GM12878 (cell line): ENCODE measurements at regions not wholly inside any gene's neighbourhood (a gene's known extent, or its start where the extent isn't known, plus 50 kb on each side); places are given as distances from the start of the nearest gene placed in this dataset.

ENCODE experiments used
- ATF2 ChIP-seq: IDR thresholded peaks from 2 replicates; pipeline ENCODE4 v1.6.1; 2012; ENCODE audit warnings: low read length, inconsistent platforms
- BMI1 ChIP-seq: fragments of 450-650 bp; IDR thresholded peaks from 2 replicates; pipeline ENCODE4 v1.6.1; 2016; ENCODE audit warnings: mild to moderate bottlenecking, moderate library complexity, borderline replicate concordance
- CREB1 ChIP-seq: IDR thresholded peaks from 2 replicates; pipeline ENCODE4 v1.6.1; 2012; ENCODE audit warnings: low read depth, mild to moderate bottlenecking, inconsistent platforms
- FOXK2 ChIP-seq: fragments of 450-650 bp; IDR thresholded peaks from 2 replicates; pipeline ENCODE4 v1.6.1; 2017; ENCODE audit warnings: mild to moderate bottlenecking, moderate library complexity
- FOXM1 ChIP-seq: IDR thresholded peaks from 2 replicates; pipeline ENCODE4 v1.6.1; 2012; ENCODE audit warnings: low read depth, mild to moderate bottlenecking, inconsistent platforms, low read length, moderate library complexity
- GATAD2B ChIP-seq: fragments of 450-650 bp; conservative IDR thresholded peaks from 2 replicates; pipeline ENCODE4 v1.6.1; 2017; ENCODE audit warnings: low read depth, mild to moderate bottlenecking, moderate library complexity
- JUNB ChIP-seq: IDR thresholded peaks from 2 replicates; pipeline ENCODE4 v1.6.1; 2016; ENCODE audit warnings: antibody characterized with exemption, mild to moderate bottlenecking
- NR2C2 ChIP-seq: IDR thresholded peaks from 2 replicates; pipeline ENCODE4 v1.6.1; 2011; ENCODE audit warnings: borderline replicate concordance, low read depth; ENCODE audit not compliant: control insufficient read depth, insufficient read length
- RELA ChIP-seq: fragments of 450-650 bp; IDR thresholded peaks from 2 replicates; pipeline ENCODE4 v1.8.0; 2014; ENCODE audit warnings: borderline replicate concordance; ENCODE audit not compliant: partially characterized antibody
- RUNX3 ChIP-seq: IDR thresholded peaks from 2 replicates; pipeline ENCODE4 v1.6.1; 2012; ENCODE audit warnings: low read length, inconsistent platforms
- SREBF1 ChIP-seq: IDR thresholded peaks from 2 replicates; pipeline ENCODE4 v1.6.1; 2012; ENCODE audit warnings: mild to moderate bottlenecking, low read length
- TAF1 ChIP-seq: IDR thresholded peaks from 2 replicates; pipeline ENCODE4 v1.6.1; 2011; ENCODE audit warnings: mild to moderate bottlenecking, low read depth, low read length, borderline replicate concordance
- ZNF384 ChIP-seq: IDR thresholded peaks from 2 replicates; pipeline ENCODE4 v1.6.1; 2012; ENCODE audit warnings: low read depth, mild to moderate bottlenecking, low read length, improper control_type of control experiment, borderline replicate concordance

DNA sequence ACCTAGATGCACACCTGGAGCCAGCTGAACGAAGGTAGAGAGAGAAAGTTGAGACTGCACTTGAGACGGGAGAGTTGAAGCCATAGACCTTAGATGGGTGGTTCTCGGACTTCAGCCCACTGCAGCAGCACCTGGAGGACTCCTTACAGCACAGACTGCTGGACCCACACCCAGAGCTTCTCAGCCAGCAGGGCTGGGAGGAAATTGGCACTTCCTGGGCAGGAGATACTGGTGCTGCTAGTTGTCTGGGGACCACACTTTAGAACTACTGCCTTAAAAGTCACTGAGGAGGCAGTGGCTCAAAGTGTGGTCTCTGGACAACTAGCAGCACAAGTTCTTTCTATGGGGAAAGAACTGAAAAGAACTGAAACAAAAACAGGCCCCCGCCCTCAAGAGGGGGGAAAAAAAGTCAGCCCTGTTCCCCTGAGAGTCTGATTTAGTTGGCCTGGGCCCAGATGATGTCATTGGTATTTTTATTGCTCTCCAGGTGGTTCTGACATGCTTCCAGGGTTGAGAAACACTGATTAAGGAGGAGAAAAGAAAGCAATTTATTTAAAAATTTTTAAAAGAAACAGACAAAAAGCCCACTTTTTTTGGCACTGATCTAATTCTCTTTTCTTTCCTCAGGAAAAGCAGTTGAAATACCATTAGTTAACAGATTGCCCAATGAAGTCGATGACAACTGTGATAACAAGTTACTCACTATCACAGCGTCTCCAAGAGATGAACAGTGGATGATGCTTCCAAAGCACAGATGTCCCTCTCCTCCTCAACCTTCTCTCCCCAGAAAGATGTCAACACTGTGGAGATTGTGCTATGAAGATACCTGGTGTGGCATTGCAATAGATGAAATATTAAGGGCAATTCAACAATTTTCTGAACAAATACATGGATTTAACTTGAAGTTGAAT is 73.6 kb upstream of the ADAMTS16 start (continued):
- TF ChIP-seq JUNB (peak; percentile 46; the same call in 1 of the 2 replicates), NR2C2 (no peak), BMI1 (no peak), TAF1 (no peak), RELA (no peak), SREBF1 (no peak), FOXK2 (no peak), ZNF384 (no peak), FOXM1 (peak; percentile 46; the same call in 1 of the 2 replicates), ATF2 (peak; percentile 86), RUNX3 (peak; percentile 36; the same call in 1 of the 2 replicates), GATAD2B (no peak), CREB1 (0 out of 2 replicates have a peak, but pooled peaks have one; percentile 37)
